Subcutaneous abdominal adipose tissue (tissue), 5 donors: ENCODE measurements at regions not wholly inside any gene's neighbourhood (a gene's known extent, or its start where the extent isn't known, plus 50 kb on each side); places are given as distances from the start of the nearest gene placed in this dataset.

Experiments used
- H3K27ac ChIP-seq: one replicate; pipeline ENCODE4 v1.7.0; 2013; ENCODE audit warnings: low read depth, mild to moderate bottlenecking, inconsistent platforms, low read length, moderate library complexity
- H3K27me3 ChIP-seq, 5 donors: one replicate each; pipeline ENCODE4 v1.7.0; 2013; ENCODE audit warnings: low read length in 5 of 5, inconsistent platforms in 1 of 5; ENCODE audit not compliant: control insufficient read depth in 5 of 5, insufficient read depth in 4 of 5
- H3K36me3 ChIP-seq, 5 donors: one replicate each; pipeline ENCODE4 v1.7.0; 2013; ENCODE audit warnings: low read length in 5 of 5; ENCODE audit not compliant: control insufficient read depth in 5 of 5, insufficient read depth in 5 of 5
- H3K4me1 ChIP-seq, 5 donors: one replicate each; pipeline ENCODE4 v1.7.0; 2013; ENCODE audit warnings: low read length in 5 of 5, mild to moderate bottlenecking in 3 of 5, moderate library complexity in 1 of 5; ENCODE audit not compliant: control insufficient read depth in 5 of 5, insufficient read depth in 5 of 5
- H3K4me3 ChIP-seq, 5 donors: one replicate each; pipeline ENCODE4 v1.7.0; 2013; ENCODE audit warnings: low read length in 5 of 5, low read depth in 1 of 5
- H3K9ac ChIP-seq, 5 donors: one replicate each; pipeline ENCODE4 v1.7.0; 2013; ENCODE audit warnings: low read length in 5 of 5, mild to moderate bottlenecking in 4 of 5, moderate library complexity in 3 of 5
- H3K9me3 ChIP-seq, 5 donors: one replicate each; pipeline ENCODE4 v1.7.0; 2013; ENCODE audit warnings: low read length in 5 of 5; ENCODE audit not compliant: control insufficient read depth in 5 of 5
- donor health status: healthy.
- donor health status: healthy.
- donor health status: healthy.
- donor health status: healthy.
- donor health status: healthy.

- H3K4me1 ChIP-seq, result peaks cover 5 to 33% (median 24%) of the 10 kb centered on the region in 5 donors
- H3K9ac ChIP-seq, result no peak overlapping the region
- H3K36me3 ChIP-seq, result no peaks in the 10 kb centered on the region
- H3K27ac ChIP-seq, result no peak overlapping the region
- H3K27me3 ChIP-seq, result no peaks in the 10 kb centered on the region
- no peaks in the 10 kb centered on the region for H3K9me3 ChIP-seq
- H3K4me3 ChIP-seq, result peak overlapping the region in 1 of 5 donors; percentile 9
Observed at GRCh38 chr9:13857521-13857920, 456.4 kb downstream of the NFIB start.

- Histone ChIP-seq H3K27me3 (no peaks in the 10 kb centered on the region), H3K4me3 (no peak overlapping the region), H3K9me3 (peaks cover 0 to 4% (median 3%) of the 10 kb centered on the region in 5 donors), H3K9ac (no peak overlapping the region), H3K27ac (no peak overlapping the region), H3K36me3 (no peaks in the 10 kb centered on the region), H3K4me1 (no peaks in the 10 kb centered on the region)
Observed at GRCh38 chr9:13847270-13847669, 466.7 kb downstream of the NFIB start.

- no peaks in the 10 kb centered on the region for H3K36me3 ChIP-seq
- H3K27ac ChIP-seq, result no peak overlapping the region
- no peak overlapping the region for H3K9ac ChIP-seq
- no peaks in the 10 kb centered on the region for H3K4me1 ChIP-seq
- no peak overlapping the region for H3K4me3 ChIP-seq
- H3K27me3 ChIP-seq, result no peaks in the 10 kb centered on the region
- H3K9me3 ChIP-seq, result peaks cover 0 to 4% (median 3%) of the 10 kb centered on the region in 5 donors
Observed at GRCh38 chr9:13845460-13845859, 468.5 kb downstream of the NFIB start.

- H3K4me3 ChIP-seq, result no peak overlapping the region
- no peaks in the 10 kb centered on the region for H3K27me3 ChIP-seq
- no peaks in the 10 kb centered on the region for H3K4me1 ChIP-seq
- H3K27ac ChIP-seq, result no peak overlapping the region
- H3K9me3 ChIP-seq, result peaks cover 0 to 4% (median 3%) of the 10 kb centered on the region in 5 donors
- no peak overlapping the region for H3K9ac ChIP-seq
- H3K36me3 ChIP-seq, result no peaks in the 10 kb centered on the region
Observed at GRCh38 chr9:13841746-13842462, 472.0 kb downstream of the NFIB start.

- Histone ChIP-seq H3K36me3 (no peaks in the 10 kb centered on the region), H3K27me3 (no peaks in the 10 kb centered on the region), H3K4me1 (no peaks in the 10 kb centered on the region), H3K4me3 (no peak overlapping the region), H3K27ac (no peak overlapping the region), H3K9me3 (peaks cover 0 to 13% (median 6%) of the 10 kb centered on the region in 5 donors), H3K9ac (no peak overlapping the region)
Observed at GRCh38 chr9:13832446-13832845, 481.5 kb downstream of the NFIB start.

- H3K4me1 ChIP-seq, result no peaks in the 10 kb centered on the region
- H3K27ac ChIP-seq, result no peak overlapping the region
- no peaks in the 10 kb centered on the region for H3K36me3 ChIP-seq
- no peak overlapping the region for H3K4me3 ChIP-seq
- H3K27me3 ChIP-seq, result no peaks in the 10 kb centered on the region
- H3K9me3 ChIP-seq, result peaks cover 0 to 7% (median 0%) of the 10 kb centered on the region in 5 donors
- H3K9ac ChIP-seq, result no peak overlapping the region
Observed at GRCh38 chr9:13823026-13823425, 490.9 kb downstream of the NFIB start.

- H3K9ac ChIP-seq, result no peak overlapping the region
- H3K36me3 ChIP-seq, result no peaks in the 10 kb centered on the region
- peaks cover 0 to 7% (median 0%) of the 10 kb centered on the region in 5 donors for H3K9me3 ChIP-seq
- no peaks in the 10 kb centered on the region for H3K4me1 ChIP-seq
- no peak overlapping the region for H3K27ac ChIP-seq
- no peaks in the 10 kb centered on the region for H3K27me3 ChIP-seq
- H3K4me3 ChIP-seq, result no peak overlapping the region
Observed at GRCh38 chr9:13817754-13818278, 496.1 kb downstream of the NFIB start.

- no peaks in the 10 kb centered on the region for H3K36me3 ChIP-seq
- H3K4me1 ChIP-seq, result no peaks in the 10 kb centered on the region
- no peak overlapping the region for H3K9ac ChIP-seq
- H3K9me3 ChIP-seq, result peaks cover 0 to 7% (median 0%) of the 10 kb centered on the region in 5 donors
- H3K27me3 ChIP-seq, result no peaks in the 10 kb centered on the region
- H3K27ac ChIP-seq, result no peak overlapping the region
- H3K4me3 ChIP-seq, result no peak overlapping the region
Observed at GRCh38 chr9:13816837-13817236, 497.1 kb downstream of the NFIB start.

- Histone ChIP-seq H3K9me3 (peaks cover 0 to 3% (median 0%) of the 10 kb centered on the region in 5 donors), H3K4me3 (no peak overlapping the region), H3K4me1 (no peaks in the 10 kb centered on the region), H3K27me3 (no peaks in the 10 kb centered on the region), H3K36me3 (no peaks in the 10 kb centered on the region), H3K9ac (no peak overlapping the region), H3K27ac (no peak overlapping the region)
Observed at GRCh38 chr9:13814647-13815400, 499.1 kb downstream of the NFIB start.

- Histone ChIP-seq H3K27me3 (no peaks in the 10 kb centered on the region), H3K9me3 (peaks cover 0 to 3% (median 0%) of the 10 kb centered on the region in 5 donors), H3K27ac (no peak overlapping the region), H3K9ac (no peak overlapping the region), H3K4me3 (no peak overlapping the region), H3K36me3 (no peaks in the 10 kb centered on the region), H3K4me1 (no peaks in the 10 kb centered on the region)
Observed at GRCh38 chr9:13811876-13812275, 502.1 kb downstream of the NFIB start.
